Stimulated activated CD8-positive, alpha-beta memory T cell treated with anti-CD3 and anti-CD28 coated beads, Interleukin-15, amount 100 ng/mL, for 48 hours (primary cell): ENCODE measurements at regions not wholly inside any gene's neighbourhood (a gene's known extent, or its start where the extent isn't known, plus 50 kb on each side); places are given as distances from the start of the nearest gene placed in this dataset.

Source experiments
- DNase-seq, 2 donors: peaks; one replicate each; pipeline ENCODE4 v3.0.0-alpha.2; 2020; ENCODE audit warnings: low read depth in 2 of 2

GRCh38 chr4:81883530-81884450 lies 412.1 kb upstream of the RASGEF1B start:
- DNase-seq, result no peak

GRCh38 chr4:81883004-81883403 lies 411.3 kb upstream of the RASGEF1B start:
- no peak for DNase-seq

- no peak for DNase-seq
These were observed 410.3 kb upstream of the RASGEF1B start for GRCh38 chr4:81881855-81882621.

GRCh38 chr4:81876106-81876505 lies 404.4 kb upstream of the RASGEF1B start:
- no peak for DNase-seq

- no peak for DNase-seq
These were observed 403.2 kb upstream of the RASGEF1B start for GRCh38 chr4:81874661-81875515.

- DNase-seq, result no peak
These were observed 398.6 kb upstream of the RASGEF1B start for GRCh38 chr4:81870275-81870674.

- no peak for DNase-seq
These were observed 388.4 kb upstream of the RASGEF1B start for GRCh38 chr4:81860111-81860510.

GRCh38 chr4:81854406-81854805 lies 382.7 kb upstream of the RASGEF1B start:
- DNase-seq, result no peak

GRCh38 chr4:81852031-81852715 lies 380.5 kb upstream of the RASGEF1B start:
- DNase-seq, result no peak

GRCh38 chr4:81850701-81851100 lies 379.0 kb upstream of the RASGEF1B start:
- DNase-seq, result no peak

GRCh38 chr4:81845761-81846160 lies 374.1 kb upstream of the RASGEF1B start:
- no peak for DNase-seq

GRCh38 chr4:81845273-81845672 lies 373.6 kb upstream of the RASGEF1B start:
- no peak for DNase-seq

- DNase-seq, result peak; percentile 38 to 52
These were observed 373.0 kb upstream of the RASGEF1B start for GRCh38 chr4:81844717-81845116.

- no peak for DNase-seq
These were observed 367.8 kb upstream of the RASGEF1B start for GRCh38 chr4:81839347-81840042.

GRCh38 chr4:81838586-81838985 lies 366.9 kb upstream of the RASGEF1B start:
- DNase-seq, result no peak

GRCh38 chr4:81836716-81837115 lies 365.0 kb upstream of the RASGEF1B start:
- no peak for DNase-seq

GRCh38 chr4:81833576-81833975 lies 361.9 kb upstream of the RASGEF1B start:
- DNase-seq, result no peak

- no peak for DNase-seq
These were observed 357.3 kb upstream of the RASGEF1B start for GRCh38 chr4:81828991-81829390.

GRCh38 chr4:81827577-81828202 lies 356.0 kb upstream of the RASGEF1B start:
- peak; percentile 12 to 19 for DNase-seq

- no peak for DNase-seq
These were observed 355.2 kb upstream of the RASGEF1B start for GRCh38 chr4:81826817-81827424.
